ENCODE measurements at regions not wholly inside any gene's neighbourhood (a gene's known extent, or its start where the extent isn't known, plus 50 kb on each side); places are given as distances from the start of the nearest gene placed in this dataset.
"Not testable (repeated sequence)": the region's sequence is repeated elsewhere in the genome, so short reads cannot be mapped to it uniquely, and the experiment has no call there.

- no peak for DNase-seq
Measured at GRCh38 chr12:131561891-131562684, 148.8 kb upstream of the SFSWAP start.

- not testable (repeated sequence) for DNase-seq
Measured at GRCh38 chr12:131564138-131564727, 146.7 kb upstream of the SFSWAP start.

- no peak for DNase-seq
Measured at GRCh38 chr12:131564845-131565244, 146.0 kb upstream of the SFSWAP start.

GRCh38 chr12:131565267-131566015 is 145.4 kb upstream of the SFSWAP start:
- no peak for DNase-seq

- no peak for DNase-seq
Measured at GRCh38 chr12:131568336-131568735, 142.6 kb upstream of the SFSWAP start.

- DNase-seq, result no peak
Measured at GRCh38 chr12:131570596-131570995, 140.3 kb upstream of the SFSWAP start.

GRCh38 chr12:131571827-131572226 is 139.1 kb upstream of the SFSWAP start:
- no peak for DNase-seq

- no peak for DNase-seq
Measured at GRCh38 chr12:131572626-131573025, 138.3 kb upstream of the SFSWAP start.

- DNase-seq, result no peak
Measured at GRCh38 chr12:131573631-131574394, 137.1 kb upstream of the SFSWAP start.

- DNase-seq, result no peak
Measured at GRCh38 chr12:131574395-131574771, 136.5 kb upstream of the SFSWAP start.

GRCh38 chr12:131575371-131575770 is 135.5 kb upstream of the SFSWAP start:
- no peak for DNase-seq

- DNase-seq, result peak in 1 of 2 donors; percentile 9
Measured at GRCh38 chr12:131576734-131577133, 134.2 kb upstream of the SFSWAP start.

- DNase-seq, result no peak
Measured at GRCh38 chr12:131577766-131578165, 133.1 kb upstream of the SFSWAP start.

- DNase-seq, result no peak
Measured at GRCh38 chr12:131578828-131579470, 131.9 kb upstream of the SFSWAP start.

- DNase-seq, result no peak
Measured at GRCh38 chr12:131583090-131583712, 127.7 kb upstream of the SFSWAP start.

GRCh38 chr12:131586269-131586668 is 124.6 kb upstream of the SFSWAP start:
- DNase-seq, result no peak

GRCh38 chr12:131586761-131587160 is 124.1 kb upstream of the SFSWAP start:
- no peak for DNase-seq

- DNase-seq, result no peak
Measured at GRCh38 chr12:131587565-131587964, 123.3 kb upstream of the SFSWAP start.

- DNase-seq, result no peak
Measured at GRCh38 chr12:131589221-131589897, 121.5 kb upstream of the SFSWAP start.

- no peak for DNase-seq
Measured at GRCh38 chr12:131589966-131590365, 120.9 kb upstream of the SFSWAP start.

GRCh38 chr12:131591136-131591535 is 119.8 kb upstream of the SFSWAP start:
- DNase-seq, result no peak
